Uterus (tissue), 2 donors: ENCODE measurements at regions not wholly inside any gene's neighbourhood (a gene's known extent, or its start where the extent isn't known, plus 50 kb on each side); places are given as distances from the start of the nearest gene placed in this dataset.

ENCODE experiments used
- CTCF ChIP-seq, 4 experiments: fragments of 200-600 bp in 2 of 4; fragments of 450-650 bp in 2 of 4; sonication (generic) in 2 of 4; IDR thresholded peaks; one replicate each; pipeline ENCODE4 v1.5.1; 2016 to 2019; ENCODE audit warnings: antibody characterized with exemption in 4 of 4, mild to moderate bottlenecking in 2 of 4, moderate library complexity in 1 of 4
- POLR2A ChIP-seq, 2 donors: fragments of 450-650 bp; IDR thresholded peaks; one replicate each; pipeline ENCODE4 v1.6.1; 2016; ENCODE audit warnings: antibody characterized with exemption in 2 of 2, mild to moderate bottlenecking in 1 of 2, moderate library complexity in 1 of 2

GRCh38 chr13:84606616-84607015 lies 724.3 kb upstream of the SLITRK1 start:
- TF ChIP-seq CTCF (IDR thresholded peaks at IDR 0.05) (no peak), POLR2A (IDR thresholded peaks at IDR 0.05) (no peak)
